OCI-LY1 (cell line): ENCODE measurements at regions not wholly inside any gene's neighbourhood (a gene's known extent, or its start where the extent isn't known, plus 50 kb on each side); places are given as distances from the start of the nearest gene placed in this dataset.

Experiments
- H2AFZ ChIP-seq: fragments of 200-600 bp; sonication (generic), shearing (Covaris generic); 2 replicates; pipeline ENCODE4 v1.6.0; 2014; ENCODE audit warnings: antibody characterized with exemption, mild to moderate bottlenecking, low read length
- H3F3A ChIP-seq: fragments of 200-600 bp; sonication (generic), shearing (Covaris generic); 2 replicates; pipeline ENCODE4 v1.6.0; 2014; ENCODE audit warnings: mild to moderate bottlenecking, antibody characterized with exemption, low read length, moderate library complexity; ENCODE audit not compliant: insufficient read depth
- H3K27ac ChIP-seq: fragments of 200-600 bp; sonication (generic); 2 replicates; pipeline ENCODE4 v1.5.1; 2014; ENCODE audit warnings: low read length, mixed run types, mild to moderate bottlenecking, low read depth; ENCODE audit not compliant: poor library complexity, severe bottlenecking
- H3K27me3 ChIP-seq: fragments of 200-600 bp; sonication (generic); 2 replicates; pipeline ENCODE4 v1.6.0; 2014; ENCODE audit warnings: antibody characterized with exemption, mild to moderate bottlenecking, low read length, moderate library complexity; ENCODE audit not compliant: insufficient read depth
- H3K36me3 ChIP-seq: fragments of 200-600 bp; sonication (generic); 2 replicates; pipeline ENCODE4 v1.6.1; 2014; ENCODE audit warnings: mild to moderate bottlenecking, antibody characterized with exemption, low read length, moderate library complexity, mixed read lengths; ENCODE audit not compliant: insufficient read depth
- H3K4me1 ChIP-seq: fragments of 200-600 bp; sonication (generic); 2 replicates; pipeline ENCODE4 v1.5.1; 2014; ENCODE audit warnings: mild to moderate bottlenecking, low read length, moderate library complexity; ENCODE audit not compliant: insufficient read depth, severe bottlenecking
- H3K4me2 ChIP-seq: fragments of 200-600 bp; sonication (generic), shearing (Covaris generic); 2 replicates; pipeline ENCODE4 v1.6.1; 2014; ENCODE audit warnings: low read length
- H3K4me3 ChIP-seq: fragments of 200-600 bp; sonication (generic); 2 replicates; pipeline ENCODE4 v1.5.1; 2014; ENCODE audit warnings: low read length, low read depth, mild to moderate bottlenecking, mixed read lengths; ENCODE audit not compliant: poor library complexity, severe bottlenecking
- H3K79me2 ChIP-seq: fragments of 200-600 bp; shearing (Covaris generic); 2 replicates; pipeline ENCODE4 v1.6.1; 2016; ENCODE audit warnings: mixed run types, low read length, mixed read lengths; ENCODE audit not compliant: insufficient read depth
- H3K9ac ChIP-seq: fragments of 200-600 bp; sonication (generic), shearing (Covaris generic); 2 replicates; pipeline ENCODE4 v1.6.1; 2014; ENCODE audit warnings: mild to moderate bottlenecking, low read length, mixed read lengths
- H3K9me2 ChIP-seq: fragments of 200-600 bp; sonication (generic), shearing (Covaris generic); 2 replicates; pipeline ENCODE4 v1.6.1; 2014; ENCODE audit warnings: low read depth, mild to moderate bottlenecking, low read length, mixed read lengths
- H3K9me3 ChIP-seq: fragments of 200-600 bp; shearing (Covaris generic); 2 replicates; pipeline ENCODE4 v1.6.1; 2014; ENCODE audit warnings: low read length, mixed read lengths
- H4K20me1 ChIP-seq: fragments of 200-600 bp; sonication (generic), shearing (Covaris generic); 2 replicates; pipeline ENCODE4 v1.6.0; 2016; ENCODE audit warnings: mild to moderate bottlenecking, low read length; ENCODE audit not compliant: insufficient read depth
- EZH2 ChIP-seq: fragments of 200-600 bp; sonication (generic), shearing (Covaris generic); IDR thresholded peaks from 2 replicates; pipeline ENCODE4 v1.8.0; 2017; ENCODE audit warnings: borderline replicate concordance, mixed run types, mild to moderate bottlenecking, antibody characterized with exemption, low read length, moderate library complexity, mixed read lengths
- TF ChIP-seq, protein P1 (sequence below): fragments of 200-600 bp; sonication (generic), shearing (Covaris generic); IDR thresholded peaks from 2 replicates; pipeline ENCODE4 v1.5.1; 2017; ENCODE audit warnings: mild to moderate bottlenecking, antibody characterized with exemption, low read length, moderate library complexity, mixed read lengths

DNA sequence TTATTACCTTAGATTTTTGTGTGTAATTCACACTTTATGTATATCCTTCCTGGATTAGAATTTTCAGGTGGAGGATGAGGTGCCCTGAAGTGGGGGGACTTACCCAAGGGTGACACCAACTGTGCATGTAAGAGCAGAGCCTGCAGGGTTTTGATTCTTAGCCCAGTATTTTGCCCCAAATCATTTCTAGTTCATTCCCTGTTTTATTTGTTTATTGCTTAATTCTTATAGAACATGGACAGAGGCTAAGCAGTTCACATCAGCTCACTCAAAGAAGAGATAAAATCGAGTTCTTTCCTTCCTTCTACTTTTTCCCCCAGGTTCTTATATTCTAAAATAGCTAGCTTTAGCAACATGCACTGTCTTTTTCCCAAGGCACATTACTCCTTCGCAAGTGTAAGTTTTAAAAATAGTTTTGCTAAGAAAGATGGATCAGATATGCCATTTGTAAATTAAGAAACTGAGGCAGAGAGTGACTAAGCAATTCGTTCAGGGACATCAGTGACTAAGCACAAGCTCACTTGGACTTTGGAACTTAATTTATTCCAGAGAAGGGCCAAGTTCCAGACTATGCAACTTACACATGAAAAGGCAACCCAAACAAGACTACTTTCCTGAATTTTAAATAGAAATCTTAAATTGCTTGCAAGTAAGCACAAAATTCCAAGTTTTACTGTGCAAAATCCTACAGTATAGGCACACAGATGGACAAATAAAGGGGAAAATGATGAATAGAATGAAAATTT is 427.9 kb upstream of the POU3F3 start:
- no peaks in the 10 kb centered on the region for H3K36me3 ChIP-seq
- no peaks in the 10 kb centered on the region for H3K79me2 ChIP-seq
- H3K4me1 ChIP-seq, result peaks cover 14% of the 10 kb centered on the region
- no peak overlapping the region for H3K9ac ChIP-seq
- no peak overlapping the region for H3K4me2 ChIP-seq
- H3K4me3 ChIP-seq, result no peak overlapping the region
- H3F3A ChIP-seq, result no peaks in the 10 kb centered on the region
- no peaks in the 10 kb centered on the region for H3K9me3 ChIP-seq
- TF ChIP-seq, protein P1, sequence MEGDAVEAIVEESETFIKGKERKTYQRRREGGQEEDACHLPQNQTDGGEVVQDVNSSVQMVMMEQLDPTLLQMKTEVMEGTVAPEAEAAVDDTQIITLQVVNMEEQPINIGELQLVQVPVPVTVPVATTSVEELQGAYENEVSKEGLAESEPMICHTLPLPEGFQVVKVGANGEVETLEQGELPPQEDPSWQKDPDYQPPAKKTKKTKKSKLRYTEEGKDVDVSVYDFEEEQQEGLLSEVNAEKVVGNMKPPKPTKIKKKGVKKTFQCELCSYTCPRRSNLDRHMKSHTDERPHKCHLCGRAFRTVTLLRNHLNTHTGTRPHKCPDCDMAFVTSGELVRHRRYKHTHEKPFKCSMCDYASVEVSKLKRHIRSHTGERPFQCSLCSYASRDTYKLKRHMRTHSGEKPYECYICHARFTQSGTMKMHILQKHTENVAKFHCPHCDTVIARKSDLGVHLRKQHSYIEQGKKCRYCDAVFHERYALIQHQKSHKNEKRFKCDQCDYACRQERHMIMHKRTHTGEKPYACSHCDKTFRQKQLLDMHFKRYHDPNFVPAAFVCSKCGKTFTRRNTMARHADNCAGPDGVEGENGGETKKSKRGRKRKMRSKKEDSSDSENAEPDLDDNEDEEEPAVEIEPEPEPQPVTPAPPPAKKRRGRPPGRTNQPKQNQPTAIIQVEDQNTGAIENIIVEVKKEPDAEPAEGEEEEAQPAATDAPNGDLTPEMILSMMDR, result no peak
- H3K9me2 ChIP-seq, result no peaks in the 10 kb centered on the region
- no peaks in the 10 kb centered on the region for H3K27me3 ChIP-seq
- no peaks in the 10 kb centered on the region for H4K20me1 ChIP-seq
- H3K27ac ChIP-seq, result no peak overlapping the region
- no peak overlapping the region for H2AFZ ChIP-seq

DNA sequence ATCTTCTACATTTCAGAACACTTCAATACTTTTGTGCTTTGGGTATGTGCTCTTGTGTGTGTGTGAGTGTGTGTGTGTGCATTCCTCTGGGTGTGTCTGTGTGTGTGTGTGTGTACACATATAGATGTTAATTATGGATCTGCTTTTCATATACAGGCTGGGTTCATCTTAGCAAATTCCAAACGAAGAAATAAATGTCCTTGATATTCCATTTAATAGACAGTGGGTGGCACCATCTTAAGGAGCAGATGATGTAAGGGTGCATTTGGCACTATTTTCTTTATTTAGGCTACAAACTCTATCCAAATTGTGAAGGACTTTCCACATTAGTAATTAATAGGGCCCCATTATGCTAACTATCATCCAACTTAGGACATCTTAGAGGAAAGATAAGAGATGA is 425.8 kb upstream of the POU3F3 start:
- Histone ChIP-seq H3K9ac (no peak overlapping the region), H3K4me2 (no peak overlapping the region)
- TF ChIP-seq, protein P1, result no peak
- no peak for TF ChIP-seq EZH2

DNA sequence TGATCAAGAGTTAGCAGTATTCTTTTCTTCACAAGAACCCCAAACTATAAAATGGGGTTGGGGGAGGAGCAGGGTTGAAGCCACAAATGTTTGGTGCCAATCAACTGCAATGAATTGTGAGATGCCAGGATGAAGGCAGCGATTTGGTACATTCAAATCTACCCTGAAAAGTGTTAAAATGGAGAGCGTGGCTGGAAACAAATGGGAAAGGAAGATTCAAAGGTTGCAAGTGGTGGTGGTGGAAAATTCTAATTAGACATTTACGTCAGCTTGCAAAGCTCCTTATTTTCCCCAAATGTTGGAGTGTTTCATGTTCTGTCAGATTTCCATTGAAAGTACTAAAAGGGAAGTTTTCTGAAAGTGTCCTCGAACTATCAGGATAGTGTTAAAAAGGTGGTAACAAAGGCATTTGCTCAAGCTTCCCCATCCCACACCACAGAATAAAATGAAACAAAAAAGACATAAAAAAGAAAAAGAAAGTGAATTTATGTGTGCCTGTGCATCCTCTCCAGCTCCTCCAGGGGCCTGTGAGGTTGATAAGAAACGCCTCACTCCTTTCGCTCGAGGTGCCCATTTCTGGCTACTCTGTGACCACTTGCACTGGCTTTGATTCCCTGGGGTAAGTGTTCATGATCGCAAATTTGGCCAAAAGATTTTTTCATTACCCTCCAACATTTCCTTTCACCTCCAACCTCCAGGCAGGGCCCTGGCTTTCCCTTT is 424.1 kb upstream of the POU3F3 start:
- H3K79me2 ChIP-seq, result no peaks in the 10 kb centered on the region
- no peaks in the 10 kb centered on the region for H3K9me3 ChIP-seq
- peaks cover 47% of the 10 kb centered on the region for H3K4me1 ChIP-seq
- no peaks in the 10 kb centered on the region for H3K36me3 ChIP-seq
- 0 out of 2 replicates have a peak overlapping the region, but pooled peaks have one; percentile 67 for H2AFZ ChIP-seq
- H3K4me2 ChIP-seq, result peak overlapping the region; percentile 70; the same call in 1 of the 2 replicates
- H3K4me3 ChIP-seq, result no peak overlapping the region
- H3K27me3 ChIP-seq, result no peaks in the 10 kb centered on the region
- no peak overlapping the region for H3K9ac ChIP-seq
- H3F3A ChIP-seq, result no peaks in the 10 kb centered on the region
- no peak overlapping the region for H3K27ac ChIP-seq
- no peaks in the 10 kb centered on the region for H4K20me1 ChIP-seq
- H3K9me2 ChIP-seq, result no peaks in the 10 kb centered on the region
- TF ChIP-seq, protein P1, result no peak
- no peak for TF ChIP-seq EZH2

More for the DNA sequence above, 425.8 kb upstream of the POU3F3 start:
- no peaks in the 10 kb centered on the region for H3K27me3 ChIP-seq
- H3F3A ChIP-seq, result no peaks in the 10 kb centered on the region
- no peaks in the 10 kb centered on the region for H3K9me2 ChIP-seq
- H4K20me1 ChIP-seq, result no peaks in the 10 kb centered on the region
- no peaks in the 10 kb centered on the region for H3K9me3 ChIP-seq
- no peak overlapping the region for H3K27ac ChIP-seq
- no peak overlapping the region for H3K4me3 ChIP-seq
- no peak overlapping the region for H2AFZ ChIP-seq
- H3K4me1 ChIP-seq, result peaks cover 36% of the 10 kb centered on the region
- H3K36me3 ChIP-seq, result no peaks in the 10 kb centered on the region
- no peaks in the 10 kb centered on the region for H3K79me2 ChIP-seq
